Amniotic stem cell (primary cell): ENCODE measurements at regions not wholly inside any gene's neighbourhood (a gene's known extent, or its start where the extent isn't known, plus 50 kb on each side); places are given as distances from the start of the nearest gene placed in this dataset.
"Not testable (repeated sequence)": the region's sequence is repeated elsewhere in the genome, so short reads cannot be mapped to it uniquely, and the experiment has no call there.

Source experiments
- DNase-seq: peaks from one replicate; lab custom pipeline; 2025; lab: John Stamatoyannopoulos, UW

GRCh38 chr4:66416425-66416824 lies 746.1 kb upstream of the EPHA5 start:
- DNase-seq = no peak

DNA sequence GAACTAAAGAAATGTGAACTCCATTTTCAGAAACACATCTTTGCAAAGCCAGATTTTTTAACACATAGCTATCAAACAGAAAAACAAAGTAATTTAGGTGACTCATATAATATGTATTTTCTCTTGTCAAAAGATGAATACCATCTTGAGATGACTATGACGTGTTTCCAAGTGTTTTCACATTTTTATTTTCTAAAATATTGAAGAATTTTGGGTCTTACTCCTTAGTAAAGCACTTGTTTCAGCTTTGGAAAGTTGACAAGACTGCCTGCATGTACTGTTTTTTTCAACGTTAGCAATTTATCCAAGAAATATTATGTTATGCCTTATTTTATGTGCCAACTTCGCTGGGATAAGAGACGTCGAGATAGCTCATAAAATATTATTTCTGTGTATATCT lies 733.9 kb upstream of the EPHA5 start:
- DNase-seq = no peak

DNA sequence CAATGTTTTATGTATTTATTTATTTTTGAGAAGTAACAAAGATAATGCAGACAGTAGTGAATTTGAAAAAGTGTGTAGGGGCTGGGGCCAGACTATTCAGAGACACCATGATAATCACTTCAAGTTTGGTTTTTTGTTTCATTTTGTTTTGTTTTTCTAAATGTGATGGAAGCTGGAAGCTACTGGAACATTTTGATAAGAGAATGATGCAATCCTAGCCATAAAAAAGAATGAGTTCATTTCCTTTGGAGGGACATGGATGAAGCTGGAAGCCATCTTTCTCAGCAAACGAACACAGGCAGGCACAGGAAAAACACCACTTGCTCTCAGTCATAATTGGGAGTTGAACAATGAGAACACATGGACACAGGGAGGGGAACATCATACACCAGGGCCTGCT lies 706.6 kb upstream of the EPHA5 start:
- no peak for DNase-seq

DNA sequence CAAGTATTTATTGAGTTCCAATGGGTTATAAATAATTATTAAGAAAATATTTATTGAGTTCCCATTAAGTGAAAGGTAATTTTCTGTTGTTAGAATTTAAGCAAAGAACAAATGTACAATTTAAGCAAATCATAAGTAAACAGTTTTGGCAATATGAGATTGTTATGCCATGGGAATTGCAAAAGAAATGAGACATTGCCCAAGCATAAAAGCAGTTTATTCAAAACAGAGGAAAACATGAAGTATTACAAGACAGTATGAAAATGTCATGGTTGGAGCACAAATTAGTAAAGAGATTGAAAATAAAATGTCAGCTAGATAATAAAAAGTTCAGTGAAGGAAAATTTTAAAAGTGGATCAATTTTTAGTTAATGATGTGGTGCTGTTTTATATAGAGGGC lies 706.1 kb upstream of the EPHA5 start:
- DNase-seq = no peak

GRCh38 chr4:66373268-66373667 lies 703.0 kb upstream of the EPHA5 start:
- no peak for DNase-seq

GRCh38 chr4:66372706-66373105 lies 702.4 kb upstream of the EPHA5 start:
- no peak for DNase-seq

GRCh38 chr4:66367043-66367660 lies 696.9 kb upstream of the EPHA5 start:
- no peak for DNase-seq

DNA sequence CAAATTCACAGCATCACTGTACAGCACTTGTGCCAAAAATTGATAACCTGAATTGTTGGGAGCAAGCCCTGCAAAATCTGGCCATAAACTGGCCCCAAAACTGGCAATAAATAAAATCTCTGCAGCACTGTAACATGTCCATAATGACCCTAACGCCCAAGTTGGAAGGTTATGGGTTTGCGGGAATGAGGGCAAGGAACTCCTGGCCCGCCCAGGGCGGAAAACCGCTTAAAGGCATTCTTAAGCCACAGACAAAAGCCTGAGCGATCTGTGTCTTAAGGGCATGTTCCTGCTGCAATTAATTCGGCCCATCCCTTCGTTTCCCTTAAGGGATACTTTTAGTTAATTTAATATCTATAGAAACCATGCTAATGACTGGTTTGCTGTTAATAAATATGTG lies 690.1 kb upstream of the EPHA5 start:
- DNase-seq = not testable (repeated sequence)

- DNase-seq = no peak
Measured at GRCh38 chr4:66357316-66357715, 687.0 kb upstream of the EPHA5 start.

DNA sequence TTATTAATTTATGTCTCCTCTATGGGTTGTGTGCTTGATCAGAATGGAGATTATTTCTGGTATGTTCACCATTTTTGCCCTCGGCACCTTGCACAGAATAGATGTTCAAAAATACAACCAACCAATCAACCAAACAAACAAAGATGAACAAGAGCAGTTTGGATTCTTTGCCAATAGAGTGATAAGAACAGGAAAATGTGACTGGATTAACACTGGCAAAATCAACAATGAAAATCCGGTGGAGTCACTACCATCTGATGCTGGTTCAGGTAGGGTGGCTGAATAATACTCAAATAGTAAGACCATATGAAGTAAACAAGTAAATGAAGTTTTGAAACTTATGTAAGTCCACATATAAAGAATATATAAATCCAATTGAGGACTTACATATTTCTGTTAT lies 685.0 kb upstream of the EPHA5 start:
- no peak for DNase-seq

GRCh38 chr4:66351761-66352160 lies 681.5 kb upstream of the EPHA5 start:
- DNase-seq = no peak

- DNase-seq = no peak
Measured at GRCh38 chr4:66340286-66340893, 670.1 kb upstream of the EPHA5 start.

DNA sequence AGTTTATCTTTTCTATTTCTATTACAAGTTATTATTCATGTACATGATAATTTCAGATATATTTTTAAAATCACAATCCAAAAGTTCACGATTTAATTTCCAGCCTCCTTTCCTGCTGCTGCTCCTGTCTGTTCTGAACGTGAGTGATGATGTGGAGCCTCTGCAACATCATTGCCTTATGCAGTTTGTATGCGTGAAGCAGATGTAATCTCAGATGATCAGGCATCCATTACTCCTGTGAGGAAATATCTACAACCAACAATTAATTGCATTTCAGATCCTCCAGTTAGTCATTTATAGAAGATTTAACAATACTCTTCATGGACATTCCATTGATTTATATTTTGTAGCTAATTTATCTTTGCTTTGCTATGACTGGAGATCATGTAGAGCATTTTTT lies 668.7 kb upstream of the EPHA5 start:
- no peak for DNase-seq

DNA sequence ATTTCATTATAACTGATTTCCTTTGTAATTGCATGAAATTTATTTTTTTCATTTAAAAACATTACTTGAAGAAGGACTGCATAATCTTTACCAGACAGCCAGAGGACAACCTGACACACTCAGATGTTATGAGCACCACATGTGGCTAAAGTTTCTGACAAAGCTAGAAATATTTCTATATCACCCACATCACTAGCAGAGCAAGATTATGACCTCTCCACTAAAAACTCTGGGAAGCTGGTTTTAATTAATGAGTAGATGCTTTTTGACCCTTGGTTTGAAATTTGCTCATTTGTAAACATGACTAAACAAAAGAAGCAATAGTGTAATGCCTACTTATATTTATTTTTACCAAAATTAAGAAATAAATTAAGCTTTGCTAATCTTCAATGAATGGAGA lies 661.5 kb upstream of the EPHA5 start:
- DNase-seq = no peak

- DNase-seq = no peak
Measured at GRCh38 chr4:66330125-66330524, 659.8 kb upstream of the EPHA5 start.

GRCh38 chr4:66328803-66329574 lies 658.7 kb upstream of the EPHA5 start:
- no peak for DNase-seq

DNA sequence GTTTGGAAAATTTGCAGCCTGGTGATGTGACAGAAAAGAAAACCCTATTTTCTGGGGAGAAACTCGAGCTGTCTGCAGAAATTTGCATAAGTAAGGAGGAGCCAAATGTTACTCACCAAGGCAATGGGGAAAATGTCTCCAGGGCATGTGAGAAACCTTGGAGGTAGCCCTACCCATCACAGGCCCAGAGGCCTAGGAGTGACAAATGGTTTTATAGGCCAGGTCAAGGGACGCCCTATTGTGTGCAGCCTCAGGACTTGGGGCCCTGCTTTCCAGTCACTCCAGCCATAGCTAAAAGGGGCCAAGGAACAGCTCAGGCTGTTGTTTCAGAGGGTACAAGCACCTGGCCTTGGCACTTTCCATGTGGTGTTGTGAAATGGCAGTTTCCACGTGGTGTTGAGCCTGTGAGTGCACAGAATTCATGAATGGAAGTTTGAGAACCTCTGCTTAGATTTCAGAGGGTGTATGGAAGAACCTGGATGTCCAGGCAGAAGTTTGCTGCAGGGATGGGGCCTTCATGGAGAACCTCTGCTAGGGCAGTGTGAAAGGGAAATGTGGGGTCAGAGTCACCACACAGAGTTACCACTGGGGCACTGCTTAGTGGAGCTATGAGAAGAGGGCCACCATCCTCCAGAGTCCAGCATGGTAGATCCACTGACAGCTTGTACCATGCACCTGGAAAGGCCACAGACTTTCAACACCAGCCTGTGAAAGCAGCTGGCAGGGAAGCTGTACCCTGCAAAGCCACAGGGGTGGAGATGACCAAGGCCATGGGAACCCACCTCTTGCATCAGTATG lies 637.6 kb upstream of the EPHA5 start:
- no peak for DNase-seq

DNA sequence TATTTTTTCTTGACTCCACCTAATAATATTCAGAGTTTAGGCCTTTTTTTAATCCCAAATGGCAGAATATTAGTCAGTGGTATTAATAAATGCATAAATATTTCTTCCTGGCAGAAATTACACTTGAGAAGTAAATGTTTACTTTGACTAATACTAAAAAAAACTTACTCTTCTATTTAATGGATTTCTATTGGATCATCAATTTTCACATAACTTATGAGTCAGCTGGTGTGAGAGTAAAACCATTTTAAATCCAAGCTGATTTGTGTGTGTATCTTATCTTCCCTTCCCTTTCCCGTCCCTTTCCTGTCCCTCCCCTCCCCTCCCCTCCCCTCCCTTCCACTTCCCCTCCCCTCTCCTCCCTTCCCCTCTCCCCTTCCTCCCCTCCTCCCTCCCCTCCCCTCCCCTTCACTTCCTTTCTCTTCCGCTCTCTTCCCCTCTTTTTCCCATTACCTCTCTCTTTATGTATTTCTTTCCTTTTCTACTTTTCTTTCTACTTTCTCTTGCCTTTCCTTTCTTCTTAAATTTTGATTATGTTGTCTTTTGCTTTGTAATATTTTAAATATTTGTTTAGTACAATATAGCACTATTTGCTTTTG lies 630.1 kb upstream of the EPHA5 start:
- DNase-seq = no peak

- no peak for DNase-seq
Measured at GRCh38 chr4:66298569-66298968, 628.3 kb upstream of the EPHA5 start.

DNA sequence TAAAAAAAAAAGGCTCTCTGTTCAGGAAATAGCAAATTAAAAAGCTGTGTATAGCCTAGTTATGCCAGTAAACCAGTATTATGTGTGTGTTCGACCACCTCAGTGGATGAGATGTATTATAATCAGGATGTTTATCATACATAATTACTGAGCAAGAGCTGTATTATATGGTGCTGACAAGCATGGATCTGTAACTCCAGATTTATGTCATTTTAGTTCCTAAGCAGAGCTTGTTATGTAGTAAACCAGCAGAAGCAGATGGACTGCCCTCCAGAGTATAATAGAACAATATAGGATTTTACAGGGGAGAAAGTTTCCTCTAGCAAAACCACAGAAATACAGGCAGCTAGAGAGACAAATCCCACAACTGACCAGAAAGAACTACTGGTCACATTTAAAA lies 627.4 kb upstream of the EPHA5 start:
- no peak for DNase-seq

DNA sequence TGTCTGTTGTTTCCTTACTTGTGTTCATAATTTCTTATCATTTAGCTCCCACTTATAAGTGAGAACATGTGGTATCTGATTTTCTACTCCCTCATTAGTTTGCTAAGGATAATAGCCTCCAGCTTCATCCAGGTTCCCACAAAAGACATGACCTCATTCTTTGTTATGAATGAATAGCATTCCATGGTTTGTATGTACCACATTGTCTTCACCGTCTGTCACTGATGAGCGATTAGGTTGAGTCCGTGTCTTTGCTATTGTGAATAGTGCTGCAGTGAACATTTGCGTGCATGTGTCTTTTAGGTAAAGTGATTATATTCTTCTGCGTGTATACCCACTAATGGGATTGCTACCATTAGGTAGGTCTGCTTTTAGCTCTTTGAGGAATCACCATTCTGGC lies 624.3 kb upstream of the EPHA5 start:
- no peak for DNase-seq

GRCh38 chr4:66284991-66285451 lies 614.7 kb upstream of the EPHA5 start:
- no peak for DNase-seq
